DOHH2 (cell line): ENCODE measurements at regions not wholly inside any gene's neighbourhood (a gene's known extent, or its start where the extent isn't known, plus 50 kb on each side); places are given as distances from the start of the nearest gene placed in this dataset.
"Not testable (repeated sequence)": the region's sequence is repeated elsewhere in the genome, so short reads cannot be mapped to it uniquely, and the experiment has no call there.

ENCODE experiments used
- H3F3A ChIP-seq: fragments of 200-600 bp; sonication (generic), shearing (Covaris generic); 2 replicates; pipeline ENCODE4 v1.6.0; 2016; ENCODE audit warnings: antibody characterized with exemption, mild to moderate bottlenecking; ENCODE audit not compliant: control insufficient read depth, insufficient read depth
- H3K27ac ChIP-seq: fragments of 200-600 bp; sonication (generic); 2 replicates; pipeline ENCODE4 v1.5.1; 2014; ENCODE audit warnings: low read depth, mild to moderate bottlenecking, low read length, moderate library complexity
- H3K27me3 ChIP-seq: fragments of 200-600 bp; sonication (generic); 2 replicates; pipeline ENCODE4 v1.6.1; 2014; ENCODE audit warnings: mild to moderate bottlenecking, low read length, mixed read lengths; ENCODE audit not compliant: control insufficient read depth
- H3K36me3 ChIP-seq: fragments of 200-600 bp; sonication (generic); 2 replicates; pipeline ENCODE4 v1.6.1; 2014; ENCODE audit warnings: mild to moderate bottlenecking, low read length, moderate library complexity, mixed read lengths; ENCODE audit not compliant: control insufficient read depth
- H3K4me1 ChIP-seq: fragments of 200-600 bp; sonication (generic); 2 replicates; pipeline ENCODE4 v1.6.1; 2014; ENCODE audit warnings: mild to moderate bottlenecking, low read length, mixed read lengths; ENCODE audit not compliant: control insufficient read depth
- H3K4me2 ChIP-seq: fragments of 200-600 bp; sonication (generic); 2 replicates; pipeline ENCODE4 v1.6.0; 2014; ENCODE audit warnings: mild to moderate bottlenecking, low read length, moderate library complexity
- H3K4me3 ChIP-seq: fragments of 200-600 bp; sonication (generic); 2 replicates; pipeline ENCODE4 v1.5.1; 2014; ENCODE audit warnings: mild to moderate bottlenecking, low read length, mixed read lengths
- H3K79me2 ChIP-seq: fragments of 200-600 bp; sonication (generic); 2 replicates; pipeline ENCODE4 v1.6.1; 2014; ENCODE audit warnings: mild to moderate bottlenecking, low read length, mixed read lengths; ENCODE audit not compliant: control insufficient read depth
- H3K9me2 ChIP-seq: fragments of 200-600 bp; sonication (generic); replicated peaks from 2 replicates; pipeline ENCODE4 v1.6.1; 2014; ENCODE audit warnings: mild to moderate bottlenecking, low read length, mixed read lengths; ENCODE audit not compliant: control insufficient read depth
- H3K9me3 ChIP-seq: fragments of 200-600 bp; sonication (generic); 2 replicates; pipeline ENCODE4 v1.6.1; 2014; ENCODE audit warnings: antibody characterized with exemption, low read length, mixed read lengths; ENCODE audit not compliant: control insufficient read depth, insufficient read depth
- H4K20me1 ChIP-seq: fragments of 200-600 bp; sonication (generic); 2 replicates; pipeline ENCODE4 v1.6.0; 2014; ENCODE audit warnings: low read depth, mild to moderate bottlenecking, antibody characterized with exemption, low read length, moderate library complexity; ENCODE audit not compliant: control insufficient read depth, insufficient read depth
- EZH2phosphoT487 ChIP-seq: fragments of 200-600 bp; sonication (generic); IDR thresholded peaks from 2 replicates; pipeline ENCODE4 v1.6.1; 2017; ENCODE audit warnings: borderline replicate concordance, mild to moderate bottlenecking, antibody characterized with exemption, low read length, moderate library complexity, mixed read lengths
- TF ChIP-seq, protein P1 (sequence below): fragments of 200-600 bp; sonication (generic); IDR thresholded peaks from one replicate; pipeline ENCODE4 v1.5.1; 2014; ENCODE audit warnings: antibody characterized with exemption, mild to moderate bottlenecking, low read depth, low read length; ENCODE audit not compliant: poor library complexity, severe bottlenecking

DNA sequence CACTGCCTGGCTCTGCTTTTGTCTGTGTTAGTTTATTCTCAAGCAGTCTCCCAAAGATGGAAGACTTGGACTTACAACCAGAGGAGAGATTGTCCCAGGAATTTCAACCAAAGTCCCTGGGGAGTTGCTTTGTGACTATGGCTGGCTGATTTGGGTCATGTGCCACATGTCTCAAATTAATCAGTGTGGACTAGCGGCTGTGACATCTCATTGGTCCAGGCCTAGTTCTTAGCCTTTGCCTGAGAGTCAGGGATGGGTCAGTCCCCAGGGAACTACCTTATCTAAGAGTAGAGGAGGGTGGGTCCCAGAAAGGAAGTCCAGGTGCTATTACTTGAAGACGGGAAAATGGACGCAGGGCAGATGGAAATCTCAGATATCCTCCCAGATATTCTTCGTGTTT is 217.1 kb downstream of the ACKR3 start:
- Histone ChIP-seq H3F3A (no peaks in the 10 kb centered on the region), H3K4me1 (no peaks in the 10 kb centered on the region), H3K4me2 (no peak overlapping the region), H3K36me3 (no peaks in the 10 kb centered on the region), H3K4me3 (no peak overlapping the region), H3K27ac (no peak overlapping the region), H3K27me3 (no peaks in the 10 kb centered on the region; the same call in 1 of the 2 replicates), H3K9me3 (no peaks in the 10 kb centered on the region), H3K79me2 (no peaks in the 10 kb centered on the region), H3K9me2 (no peaks in the 10 kb centered on the region), H4K20me1 (no peaks in the 10 kb centered on the region)
- TF ChIP-seq, protein P1, sequence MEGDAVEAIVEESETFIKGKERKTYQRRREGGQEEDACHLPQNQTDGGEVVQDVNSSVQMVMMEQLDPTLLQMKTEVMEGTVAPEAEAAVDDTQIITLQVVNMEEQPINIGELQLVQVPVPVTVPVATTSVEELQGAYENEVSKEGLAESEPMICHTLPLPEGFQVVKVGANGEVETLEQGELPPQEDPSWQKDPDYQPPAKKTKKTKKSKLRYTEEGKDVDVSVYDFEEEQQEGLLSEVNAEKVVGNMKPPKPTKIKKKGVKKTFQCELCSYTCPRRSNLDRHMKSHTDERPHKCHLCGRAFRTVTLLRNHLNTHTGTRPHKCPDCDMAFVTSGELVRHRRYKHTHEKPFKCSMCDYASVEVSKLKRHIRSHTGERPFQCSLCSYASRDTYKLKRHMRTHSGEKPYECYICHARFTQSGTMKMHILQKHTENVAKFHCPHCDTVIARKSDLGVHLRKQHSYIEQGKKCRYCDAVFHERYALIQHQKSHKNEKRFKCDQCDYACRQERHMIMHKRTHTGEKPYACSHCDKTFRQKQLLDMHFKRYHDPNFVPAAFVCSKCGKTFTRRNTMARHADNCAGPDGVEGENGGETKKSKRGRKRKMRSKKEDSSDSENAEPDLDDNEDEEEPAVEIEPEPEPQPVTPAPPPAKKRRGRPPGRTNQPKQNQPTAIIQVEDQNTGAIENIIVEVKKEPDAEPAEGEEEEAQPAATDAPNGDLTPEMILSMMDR, result no peak
- no peak for TF ChIP-seq EZH2phosphoT487

GRCh38 chr2:236787376-236787775 is 217.8 kb downstream of the ACKR3 start:
- H3K79me2 ChIP-seq, H3K4me1 ChIP-seq, H3K9me2 ChIP-seq, H3F3A ChIP-seq, H3K4me3 ChIP-seq, H3K9me3 ChIP-seq, H3K27ac ChIP-seq, H3K36me3 ChIP-seq, H3K27me3 ChIP-seq, H4K20me1 ChIP-seq, H3K4me2 ChIP-seq: not testable (repeated sequence)

DNA sequence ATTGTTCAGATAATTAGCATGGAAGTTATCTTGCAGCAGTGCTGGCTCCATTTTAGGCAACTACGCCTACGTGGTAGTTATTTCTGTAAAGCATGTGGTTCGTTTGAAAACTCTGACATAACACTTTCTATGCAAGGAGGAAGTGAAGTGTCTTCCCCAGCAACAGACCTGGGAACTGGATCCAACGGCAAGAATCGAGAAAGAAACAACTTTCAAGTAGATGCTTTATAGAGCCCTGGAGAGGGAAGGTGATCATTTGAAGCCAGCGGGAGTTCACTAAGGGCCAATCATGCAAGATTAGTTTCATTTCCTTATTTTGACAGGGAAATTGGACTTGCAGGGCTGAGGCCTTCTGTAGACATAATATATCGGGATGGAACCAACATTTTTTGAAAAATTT is 218.3 kb downstream of the ACKR3 start:
- Histone ChIP-seq H3K4me3 (no peak overlapping the region), H3K9me3 (no peaks in the 10 kb centered on the region), H3K4me2 (no peak overlapping the region), H3K79me2 (no peaks in the 10 kb centered on the region), H3K4me1 (no peaks in the 10 kb centered on the region), H3F3A (no peaks in the 10 kb centered on the region), H3K9me2 (no peaks in the 10 kb centered on the region), H4K20me1 (no peaks in the 10 kb centered on the region), H3K27me3 (no peaks in the 10 kb centered on the region), H3K36me3 (no peaks in the 10 kb centered on the region), H3K27ac (no peak overlapping the region)
- no peak for TF ChIP-seq EZH2phosphoT487
- TF ChIP-seq, protein P1, result no peak

DNA sequence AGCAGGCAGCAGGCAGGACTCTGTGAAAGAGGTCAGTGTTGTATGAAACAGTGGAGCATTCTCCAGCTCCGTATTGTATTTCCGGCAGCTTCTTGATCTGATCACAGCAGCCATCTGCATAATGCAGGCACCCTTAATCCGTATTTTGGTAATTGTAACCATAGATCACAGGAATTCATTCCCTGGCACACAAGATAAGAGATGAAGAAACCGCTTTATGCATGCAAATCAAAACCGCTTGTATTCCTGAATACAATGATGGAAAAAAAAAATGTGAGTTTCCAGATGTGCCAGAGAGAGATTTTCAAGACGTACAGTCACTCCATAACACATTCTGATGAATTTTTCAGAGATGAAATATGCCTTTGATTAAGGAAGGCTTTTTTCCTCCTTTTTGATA is 221.3 kb downstream of the ACKR3 start:
- Histone ChIP-seq H4K20me1 (no peaks in the 10 kb centered on the region), H3K36me3 (no peaks in the 10 kb centered on the region), H3K79me2 (no peaks in the 10 kb centered on the region), H3K27me3 (no peaks in the 10 kb centered on the region), H3F3A (no peaks in the 10 kb centered on the region), H3K4me1 (no peaks in the 10 kb centered on the region), H3K9me3 (no peaks in the 10 kb centered on the region), H3K4me3 (no peak overlapping the region), H3K27ac (no peak overlapping the region), H3K9me2 (no peaks in the 10 kb centered on the region), H3K4me2 (no peak overlapping the region)
- TF ChIP-seq EZH2phosphoT487, result no peak
- TF ChIP-seq, protein P1, result no peak
